Astrocyte of the spinal cord (primary cell): ENCODE measurements at regions not wholly inside any gene's neighbourhood (a gene's known extent, or its start where the extent isn't known, plus 50 kb on each side); places are given as distances from the start of the nearest gene placed in this dataset.

ENCODE experiments used
- DNase-seq: peaks from one replicate; pipeline ENCODE4 v3.0.0; 2011; ENCODE audit warnings: low read depth, low spot score
- H3K4me3 ChIP-seq: 2 replicates; pipeline ENCODE4 v1.5.1; 2011; ENCODE audit warnings: low read depth, mild to moderate bottlenecking, low read length, moderate library complexity
- CTCF ChIP-seq: IDR thresholded peaks from 2 replicates; pipeline ENCODE4 v1.5.1; 2012; ENCODE audit warnings: low read depth, mild to moderate bottlenecking, low read length, inconsistent platforms
- in situ Hi-C: cut with HindIII; loops from 2 replicates; pipeline ENCODE4 v1.10.0; 2017; ENCODE audit warnings: low sequenced_read_pairs

DNA sequence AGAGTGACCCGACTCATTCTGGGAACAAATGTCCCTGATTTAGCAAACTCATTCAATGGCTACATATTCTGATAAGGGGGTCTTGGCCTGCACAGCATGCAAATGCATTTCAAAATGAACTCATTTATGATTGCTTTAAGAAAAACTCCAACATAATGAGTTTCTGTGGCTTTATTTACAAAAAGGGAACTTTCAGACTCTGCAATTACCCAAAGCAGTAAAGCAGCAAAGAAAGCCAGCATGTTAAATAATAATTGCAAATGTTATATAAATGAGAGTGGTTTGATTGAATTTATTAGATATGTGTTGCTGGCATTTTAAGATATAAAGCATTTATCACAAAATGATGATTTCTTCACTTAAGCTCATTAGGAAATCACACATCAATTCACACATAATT is 295.7 kb downstream of the FBXW7 start:
- TF ChIP-seq CTCF: no peak
- DNase-seq: no peak
- in situ Hi-C loops: no loop called here

GRCh38 chr4:152239216-152239615 is 296.7 kb downstream of the FBXW7 start:
- in situ Hi-C loops: no loop called here

More for the DNA sequence above, 295.7 kb downstream of the FBXW7 start:
- no peak overlapping the region for H3K4me3 ChIP-seq

DNA sequence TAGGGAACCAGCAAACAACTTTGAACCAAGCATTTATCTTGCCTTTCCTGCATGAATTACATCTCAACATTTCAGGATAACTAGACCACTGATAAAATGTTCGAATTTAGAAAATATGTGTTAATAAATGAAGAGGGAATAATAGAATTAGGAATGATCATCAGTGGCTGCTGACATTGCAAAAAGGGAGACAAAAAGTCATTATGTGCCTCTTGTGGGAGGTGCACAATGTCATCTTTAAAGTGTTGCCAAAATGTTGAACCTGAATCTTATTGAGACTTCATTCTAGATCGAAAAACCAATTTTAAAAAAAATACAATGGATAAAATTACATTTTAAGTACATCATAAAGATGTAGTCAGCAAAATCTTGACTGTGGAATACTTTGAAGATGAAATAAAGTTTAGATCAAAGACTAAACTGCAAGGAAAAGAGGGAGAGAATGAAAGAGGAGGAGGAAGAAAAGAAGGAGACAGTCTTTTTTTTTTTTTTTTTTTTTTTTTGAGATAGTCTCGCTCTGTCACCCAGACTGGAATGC is 299.3 kb downstream of the FBXW7 start:
- TF ChIP-seq CTCF: no peak
- no peak overlapping the region for H3K4me3 ChIP-seq
- DNase-seq: no peak
- in situ Hi-C loops: no loop called here

More at GRCh38 chr4:152239216-152239615, 296.7 kb downstream of the FBXW7 start:
- no peak for DNase-seq
- H3K4me3 ChIP-seq: no peak overlapping the region
- TF ChIP-seq CTCF: no peak

DNA sequence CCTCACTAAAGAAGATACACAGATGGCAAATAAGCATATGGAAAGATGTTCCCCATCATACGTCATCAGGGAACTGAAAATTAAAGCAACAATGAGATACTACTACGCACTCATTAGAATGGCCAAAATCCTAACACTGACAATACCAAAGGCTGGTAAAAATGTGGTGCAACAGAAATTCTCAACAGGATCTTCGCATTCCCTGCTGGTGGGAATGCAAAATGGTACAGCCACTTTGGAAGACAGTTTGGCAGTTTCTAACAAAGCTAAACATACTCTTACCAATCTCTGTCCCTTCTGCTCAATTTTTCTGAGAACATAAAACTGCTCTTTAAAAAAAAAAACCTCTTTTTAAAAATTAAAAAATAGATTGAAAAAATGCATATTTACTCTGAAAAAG is 300.2 kb downstream of the FBXW7 start:
- in situ Hi-C loops: no loop called here
- no peak for TF ChIP-seq CTCF
- no peak overlapping the region for H3K4me3 ChIP-seq
- no peak for DNase-seq

GRCh38 chr4:152234571-152234970 is 301.3 kb downstream of the FBXW7 start:
- in situ Hi-C loops: no loop called here
- H3K4me3 ChIP-seq: no peak overlapping the region
- DNase-seq: no peak
- no peak for TF ChIP-seq CTCF

GRCh38 chr4:152232271-152232670 is 303.6 kb downstream of the FBXW7 start:
- in situ Hi-C loops: no loop called here

More at GRCh38 chr4:152232271-152232670, 303.6 kb downstream of the FBXW7 start:
- DNase-seq: no peak
- no peak overlapping the region for H3K4me3 ChIP-seq
- TF ChIP-seq CTCF: no peak
